ENCODE measurements at regions not wholly inside any gene's neighbourhood (a gene's known extent, or its start where the extent isn't known, plus 50 kb on each side); places are given as distances from the start of the nearest gene placed in this dataset.

DNA sequence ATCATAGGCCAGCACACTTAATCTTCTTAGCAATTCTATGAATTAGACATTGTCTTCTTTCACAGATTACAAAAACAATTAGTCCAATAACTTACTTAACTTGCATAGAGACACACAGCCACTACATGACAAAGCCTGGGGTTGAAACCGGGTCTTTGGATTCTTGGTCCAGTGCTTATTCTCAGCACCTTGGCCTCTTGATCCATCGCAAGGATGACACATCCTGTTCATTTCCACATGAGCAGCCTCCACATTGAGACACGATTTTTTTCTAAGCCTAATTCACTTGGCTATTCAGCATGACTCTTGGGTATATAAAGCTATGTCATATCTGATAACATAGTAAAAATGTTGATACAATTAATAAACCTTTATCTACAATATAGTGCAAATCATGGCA is 221.0 kb upstream of the FOXD3 start:
- no peak overlapping the region for H3K27ac ChIP-seq
- DNase-seq (no peak), ATAC-seq (no peak)
- H3K4me3 ChIP-seq = no peak overlapping the region
- TF ChIP-seq, protein P1, sequence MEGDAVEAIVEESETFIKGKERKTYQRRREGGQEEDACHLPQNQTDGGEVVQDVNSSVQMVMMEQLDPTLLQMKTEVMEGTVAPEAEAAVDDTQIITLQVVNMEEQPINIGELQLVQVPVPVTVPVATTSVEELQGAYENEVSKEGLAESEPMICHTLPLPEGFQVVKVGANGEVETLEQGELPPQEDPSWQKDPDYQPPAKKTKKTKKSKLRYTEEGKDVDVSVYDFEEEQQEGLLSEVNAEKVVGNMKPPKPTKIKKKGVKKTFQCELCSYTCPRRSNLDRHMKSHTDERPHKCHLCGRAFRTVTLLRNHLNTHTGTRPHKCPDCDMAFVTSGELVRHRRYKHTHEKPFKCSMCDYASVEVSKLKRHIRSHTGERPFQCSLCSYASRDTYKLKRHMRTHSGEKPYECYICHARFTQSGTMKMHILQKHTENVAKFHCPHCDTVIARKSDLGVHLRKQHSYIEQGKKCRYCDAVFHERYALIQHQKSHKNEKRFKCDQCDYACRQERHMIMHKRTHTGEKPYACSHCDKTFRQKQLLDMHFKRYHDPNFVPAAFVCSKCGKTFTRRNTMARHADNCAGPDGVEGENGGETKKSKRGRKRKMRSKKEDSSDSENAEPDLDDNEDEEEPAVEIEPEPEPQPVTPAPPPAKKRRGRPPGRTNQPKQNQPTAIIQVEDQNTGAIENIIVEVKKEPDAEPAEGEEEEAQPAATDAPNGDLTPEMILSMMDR (IDR thresholded peaks at IDR 0.05) = no peak
- no peaks in the 10 kb centered on the region for H3K4me1 ChIP-seq
- intact Hi-C loops (cut with DNase I) = no loop called here
- 79 to 88% methylated on average over 3 of the region's 3 CpGs for WGBS, 2 donors
- H3K36me3 ChIP-seq = no peaks in the 10 kb centered on the region
- no peaks in the 10 kb centered on the region for H3K9me3 ChIP-seq
- H3K27me3 ChIP-seq = peaks cover 0 to 25% (median 10%) of the 10 kb centered on the region in 7 donors

DNA sequence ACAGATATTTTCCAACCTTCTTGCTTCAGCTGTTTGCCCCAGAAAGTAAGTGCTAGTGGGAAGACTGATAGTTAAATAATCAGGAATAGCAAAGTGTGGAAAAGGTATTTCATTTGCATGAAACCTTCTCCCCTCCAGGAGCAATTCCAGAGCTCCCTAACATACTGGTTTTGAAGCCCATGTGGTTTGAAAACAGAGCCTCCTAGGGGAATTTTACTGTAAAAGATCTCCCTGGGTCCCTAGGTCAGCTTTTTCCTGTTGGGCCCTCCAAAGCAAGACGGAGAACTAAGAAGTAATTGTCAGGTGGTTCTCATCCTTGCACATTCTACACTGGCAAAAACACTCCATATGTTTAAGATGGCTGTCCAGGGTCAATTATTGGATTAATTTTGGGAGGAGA is 218.7 kb upstream of the FOXD3 start:
- H3K27ac ChIP-seq = no peak overlapping the region
- intact Hi-C loops (cut with DNase I) = no loop called here
- no peak overlapping the region for H3K4me3 ChIP-seq
- TF ChIP-seq, protein P1 (IDR thresholded peaks at IDR 0.05) = no peak
- H3K27me3 ChIP-seq = peaks cover 0 to 27% (median 13%) of the 10 kb centered on the region in 7 donors
- no peaks in the 10 kb centered on the region for H3K36me3 ChIP-seq
- no peaks in the 10 kb centered on the region for H3K9me3 ChIP-seq
- no peak for DNase-seq
- ATAC-seq = no peak
- no peaks in the 10 kb centered on the region for H3K4me1 ChIP-seq
- WGBS, 2 donors = 48 to 60% methylated on average over 1 of the region's 1 CpG

DNA sequence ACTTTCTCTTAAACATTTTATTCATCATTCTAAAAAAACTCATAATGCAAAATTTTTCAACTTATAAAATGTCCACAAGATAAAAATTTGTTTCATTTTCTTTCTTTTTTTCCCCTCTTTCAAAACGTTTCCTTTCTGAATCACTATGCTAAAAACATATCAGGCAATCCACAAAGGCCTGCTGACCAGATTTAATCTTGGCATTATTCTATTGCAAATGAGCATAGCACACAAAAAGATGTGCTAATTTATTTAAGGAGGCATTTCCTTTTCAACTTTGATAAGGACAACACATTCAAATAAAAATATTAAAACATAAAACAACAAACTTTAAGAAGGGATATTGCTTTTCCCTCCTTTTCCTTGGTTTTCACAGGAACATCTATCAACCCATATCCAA is 215.3 kb upstream of the FOXD3 start:
- Histone ChIP-seq H3K27me3 (peaks cover 0 to 43% (median 19%) of the 10 kb centered on the region in 7 donors), H3K4me1 (no peaks in the 10 kb centered on the region), H3K27ac (no peak overlapping the region), H3K4me3 (no peak overlapping the region), H3K9me3 (no peaks in the 10 kb centered on the region), H3K36me3 (no peaks in the 10 kb centered on the region)
- intact Hi-C loops (cut with DNase I) = no loop called here
- ATAC-seq (no peak), DNase-seq (no peak)
- TF ChIP-seq, protein P1 (IDR thresholded peaks at IDR 0.05) = no peak
- 0 to 12% methylated on average over 1 of the region's 1 CpG for WGBS, 2 donors

DNA sequence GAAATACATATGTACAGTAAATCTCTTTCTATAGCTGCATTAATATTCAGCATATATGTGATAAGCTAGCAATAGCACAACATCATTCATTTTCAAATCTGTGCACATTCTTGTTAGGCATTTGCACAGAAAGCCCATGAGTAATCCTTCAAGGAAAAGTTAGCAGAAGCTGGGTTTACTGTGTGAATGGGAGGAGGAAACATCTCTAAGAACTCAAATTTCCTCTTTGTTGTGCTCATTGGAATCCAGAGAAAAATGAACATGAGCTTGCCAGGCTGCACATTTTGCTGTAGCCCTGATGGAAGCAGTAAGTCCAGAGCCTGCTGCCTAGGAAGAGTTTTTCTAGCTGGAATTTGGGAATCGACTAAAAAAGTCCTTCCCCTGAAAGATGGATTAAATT is 214.2 kb upstream of the FOXD3 start:
- H3K36me3 ChIP-seq = no peaks in the 10 kb centered on the region
- 52 to 69% methylated on average over 1 of the region's 1 CpG for WGBS, 2 donors
- no peak overlapping the region for H3K4me3 ChIP-seq
- intact Hi-C loops (cut with DNase I) = no loop called here
- ATAC-seq = no peak
- DNase-seq = no peak
- H3K4me1 ChIP-seq = no peaks in the 10 kb centered on the region
- H3K27ac ChIP-seq = no peak overlapping the region
- TF ChIP-seq, protein P1 (IDR thresholded peaks at IDR 0.05) = no peak
- no peaks in the 10 kb centered on the region for H3K9me3 ChIP-seq
- H3K27me3 ChIP-seq = peaks cover 0 to 36% (median 13%) of the 10 kb centered on the region in 7 donors

Data from heart right ventricle (tissue), 16 donors.